ENCODE measurements at regions not wholly inside any gene's neighbourhood (a gene's known extent, or its start where the extent isn't known, plus 50 kb on each side); places are given as distances from the start of the nearest gene placed in this dataset.

GRCh38 chr18:77906103-77906892 lies 656.6 kb downstream of the GALR1 start:
- DNase-seq, result no peak
- intact Hi-C loops (cut with DNase I), result no loop called here

DNA sequence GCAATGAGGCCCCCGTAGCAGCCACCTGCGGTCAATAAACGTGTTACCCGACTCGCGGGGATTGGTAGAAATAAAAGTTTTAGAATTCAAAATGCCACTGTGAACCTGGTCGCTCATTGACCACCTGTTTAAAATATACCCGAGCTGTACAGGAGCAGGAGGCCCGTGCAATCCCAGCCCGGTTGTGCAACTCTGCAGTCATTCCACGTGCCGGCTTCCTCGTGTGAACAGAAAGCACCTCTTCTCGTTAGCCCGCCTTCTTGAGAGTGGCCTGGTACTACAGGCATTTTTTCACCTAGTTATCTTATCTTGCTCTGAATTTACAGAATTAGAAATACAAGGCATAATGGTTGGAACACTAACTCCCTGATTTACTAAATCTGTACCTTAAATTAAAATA lies 660.7 kb downstream of the GALR1 start:
- DNase-seq, result no peak
- intact Hi-C loops (cut with DNase I), result no loop called here

- intact Hi-C loops (cut with DNase I), result no loop called here
- no peak for DNase-seq
Observed at GRCh38 chr18:77911971-77912605, 662.4 kb downstream of the GALR1 start.

GRCh38 chr18:77918730-77919129 lies 669.1 kb downstream of the GALR1 start:
- intact Hi-C loops (cut with DNase I), result no loop called here
- DNase-seq, result no peak

- intact Hi-C loops (cut with DNase I), result no loop called here
Observed at GRCh38 chr18:77919923-77920322, 670.3 kb downstream of the GALR1 start.

DNA sequence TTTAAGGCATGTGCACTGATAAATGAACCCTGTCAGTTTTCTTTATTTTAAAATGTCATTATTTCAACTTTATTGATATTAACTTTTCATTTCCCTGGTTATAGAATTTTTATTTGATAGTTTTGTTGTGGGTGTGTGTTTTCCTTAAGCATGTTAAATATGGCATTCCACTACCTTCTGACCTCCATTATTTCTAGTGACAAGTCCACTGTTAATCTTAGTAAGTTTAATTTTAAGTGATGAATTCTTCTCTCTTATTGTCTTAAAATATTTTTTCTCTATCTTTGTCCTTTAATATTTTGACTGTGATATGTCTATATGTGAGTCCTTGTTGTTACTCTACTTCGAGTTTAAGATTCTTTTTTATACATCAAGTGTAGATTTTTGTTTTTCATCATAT lies 685.7 kb downstream of the GALR1 start:
- no peak for DNase-seq
- intact Hi-C loops (cut with DNase I), result no loop called here

More at GRCh38 chr18:77919923-77920322, 670.3 kb downstream of the GALR1 start:
- DNase-seq, result no peak

GRCh38 chr18:77940566-77940965 lies 690.9 kb downstream of the GALR1 start:
- DNase-seq, result no peak
- intact Hi-C loops (cut with DNase I), result no loop called here

DNA sequence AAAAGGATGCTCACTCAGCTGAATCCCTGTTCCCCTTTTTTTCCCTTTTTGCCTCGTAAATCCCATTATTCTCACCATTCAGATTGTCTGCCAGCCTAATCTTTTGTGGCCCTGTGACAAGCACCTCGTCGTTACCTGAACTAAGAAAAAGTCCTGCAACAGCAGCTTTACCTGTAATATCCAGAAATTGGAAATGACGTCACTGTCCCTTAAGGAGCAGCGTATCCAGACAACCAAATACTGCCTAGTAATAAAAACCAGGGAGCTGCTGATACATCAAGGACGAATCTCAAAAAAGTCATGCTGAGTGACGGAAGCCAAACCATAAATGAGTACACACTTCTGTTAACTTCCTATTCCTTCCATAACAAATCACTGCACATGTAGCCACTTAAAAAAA lies 694.9 kb downstream of the GALR1 start:
- DNase-seq, result no peak
- intact Hi-C loops (cut with DNase I), result no loop called here

DNA sequence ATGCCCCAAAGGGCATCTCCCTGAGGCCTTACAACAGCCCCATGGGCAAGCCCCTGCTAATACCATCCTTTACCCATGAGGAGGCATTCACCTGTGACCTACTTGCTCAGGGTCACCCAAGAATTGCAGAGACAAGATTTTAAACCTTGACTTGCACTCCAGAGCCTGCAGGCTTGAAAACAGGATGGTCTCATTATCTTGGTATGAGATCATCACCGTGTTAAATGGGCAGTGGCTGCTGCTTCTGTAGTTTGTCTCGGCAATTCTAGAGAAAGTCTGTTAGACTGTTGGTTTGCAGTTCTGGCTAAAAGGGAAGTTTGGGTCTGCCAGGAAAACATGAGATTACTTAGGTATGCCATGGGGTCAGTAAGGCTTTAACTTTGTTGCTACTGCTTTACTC lies 698.9 kb downstream of the GALR1 start:
- DNase-seq, result no peak

DNA sequence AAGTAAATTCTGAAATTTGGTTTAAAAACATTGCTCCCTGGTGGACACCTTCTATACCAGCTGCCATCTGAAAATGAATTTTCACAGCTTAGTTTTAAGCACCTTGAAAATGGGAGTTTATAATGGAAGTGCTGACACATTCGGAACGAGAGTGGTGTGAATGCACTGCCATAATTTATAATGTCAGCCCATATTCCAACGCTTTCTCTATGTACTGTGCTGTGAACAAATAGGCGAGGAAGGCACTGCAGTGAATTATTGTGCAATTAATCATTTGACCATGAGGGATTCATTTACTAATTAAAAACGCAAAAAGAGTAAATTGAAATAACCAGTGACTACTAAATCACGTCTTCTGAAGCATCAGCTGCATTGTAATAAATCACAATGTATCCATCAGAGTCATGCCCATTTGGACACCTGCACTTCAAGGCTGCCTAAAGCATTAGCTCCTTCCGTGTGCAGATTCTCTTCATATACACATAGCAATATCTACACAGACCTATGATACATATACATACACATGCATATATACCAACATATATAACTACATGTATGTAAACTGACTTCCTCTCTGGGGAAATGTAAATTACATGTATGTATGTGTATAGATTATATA lies 699.8 kb downstream of the GALR1 start:
- no peak for DNase-seq
- intact Hi-C loops (cut with DNase I), result no loop called here

More for the DNA sequence above, 698.9 kb downstream of the GALR1 start:
- intact Hi-C loops (cut with DNase I), result no loop called here

DNA sequence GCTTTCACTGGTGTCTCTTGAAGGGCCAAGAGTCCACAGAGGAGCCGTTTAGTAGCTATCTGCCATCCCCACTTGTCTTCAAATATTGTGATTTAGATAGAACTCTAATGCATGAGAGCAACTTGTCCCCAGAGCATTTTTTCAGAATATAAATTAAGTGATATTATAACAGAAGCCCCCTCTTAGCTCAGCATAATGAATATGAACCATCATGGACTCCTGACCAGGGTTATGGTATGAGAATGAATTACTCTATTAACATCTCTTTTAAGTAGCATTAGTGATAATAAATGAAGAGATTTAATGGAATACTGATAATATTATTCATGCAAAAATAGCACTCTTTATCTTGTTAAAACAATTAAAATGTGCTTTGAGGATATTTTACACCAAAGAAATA lies 709.6 kb downstream of the GALR1 start:
- intact Hi-C loops (cut with DNase I), result no loop called here
- no peak for DNase-seq

- DNase-seq, result no peak
- intact Hi-C loops (cut with DNase I), result no loop called here
Observed at GRCh38 chr18:77960791-77961410, 711.3 kb downstream of the GALR1 start.

DNA sequence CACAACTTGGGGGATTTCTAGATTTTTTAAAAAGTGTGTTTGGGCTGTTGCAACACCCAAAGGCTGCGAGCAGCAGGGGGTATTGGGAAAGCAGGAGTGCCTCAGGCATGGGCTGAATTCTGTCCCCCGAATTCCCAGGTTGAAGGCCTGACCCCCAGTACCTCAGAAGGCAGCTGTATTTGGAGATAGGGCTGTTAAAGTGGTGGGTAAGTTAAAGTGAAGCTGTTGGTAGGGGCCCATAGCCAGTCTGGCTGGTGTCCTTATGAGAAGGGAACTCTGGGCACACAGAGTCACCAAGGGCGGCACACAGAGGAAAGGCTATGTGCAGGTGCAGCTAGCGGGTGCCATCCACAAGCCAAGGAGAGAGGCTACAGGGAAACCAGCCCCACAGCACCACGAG lies 717.4 kb downstream of the GALR1 start:
- intact Hi-C loops (cut with DNase I), result no loop called here
- no peak for DNase-seq

DNA sequence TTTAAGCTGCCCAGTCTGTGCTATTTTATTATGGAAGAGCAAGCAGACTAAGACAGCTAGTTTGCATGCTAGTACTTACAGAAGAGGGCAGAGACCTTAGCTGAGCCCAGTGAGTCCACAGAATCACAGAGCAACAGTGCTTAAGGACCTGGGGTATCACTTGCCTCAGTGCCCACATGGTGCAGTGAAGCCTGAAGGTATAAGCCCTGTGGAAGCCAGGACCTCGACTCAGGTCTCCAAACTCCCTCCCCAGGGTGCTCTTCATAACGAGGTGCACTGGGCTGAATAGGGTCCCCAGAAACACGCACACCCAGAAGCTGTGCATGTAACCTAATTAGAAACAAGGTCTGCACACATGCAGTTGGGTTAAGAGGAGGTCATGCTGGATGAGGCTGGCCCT lies 718.1 kb downstream of the GALR1 start:
- DNase-seq, result no peak
- intact Hi-C loops (cut with DNase I), result no loop called here

- DNase-seq, result no peak
- intact Hi-C loops (cut with DNase I), result no loop called here
Observed at GRCh38 chr18:77969972-77970371, 720.3 kb downstream of the GALR1 start.

DNA sequence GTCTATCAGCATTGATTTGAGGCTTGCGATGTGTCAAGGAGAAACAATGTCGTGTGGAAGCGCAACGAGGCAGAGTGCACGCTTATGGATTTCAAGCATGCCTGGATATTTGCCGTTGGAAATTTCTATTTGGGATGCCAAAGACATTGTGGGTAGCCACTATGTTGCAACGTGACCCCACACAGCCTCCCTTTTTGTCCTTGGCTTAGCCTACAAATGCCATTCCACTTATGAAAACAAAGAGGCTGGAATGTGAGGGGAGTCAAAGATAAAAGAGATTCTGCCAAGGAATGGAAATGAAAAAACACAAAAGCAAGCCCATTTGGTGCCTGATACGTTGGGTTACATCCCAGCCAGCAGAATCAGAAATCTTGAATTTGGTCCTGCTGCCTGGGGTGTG lies 721.2 kb downstream of the GALR1 start:
- intact Hi-C loops (cut with DNase I), result no loop called here
- no peak for DNase-seq

DNA sequence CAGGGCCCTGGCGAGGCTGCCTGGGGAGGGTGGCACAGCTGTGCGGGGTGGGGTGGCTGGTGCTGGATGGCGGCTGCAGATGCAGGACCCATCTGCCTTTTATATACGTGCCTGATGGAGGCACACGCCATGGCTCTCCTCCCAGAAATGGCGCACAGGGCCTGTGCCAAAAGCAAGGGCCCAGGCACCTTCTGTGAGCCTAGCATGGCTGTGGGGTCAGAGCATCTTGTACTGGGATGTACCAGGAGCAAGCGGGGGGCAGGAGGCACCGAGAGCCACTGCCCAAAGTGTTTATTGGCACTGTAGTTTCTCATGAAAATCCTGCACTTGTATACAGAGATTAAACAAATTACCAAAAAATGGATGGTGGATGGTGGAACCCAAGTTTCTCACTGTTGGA lies 724.1 kb downstream of the GALR1 start:
- no peak for DNase-seq
- intact Hi-C loops (cut with DNase I), result no loop called here

GRCh38 chr18:77974329-77974728 lies 724.7 kb downstream of the GALR1 start:
- intact Hi-C loops (cut with DNase I), result no loop called here

GRCh38 chr18:77977331-77977730 lies 727.7 kb downstream of the GALR1 start:
- no peak for DNase-seq
- intact Hi-C loops (cut with DNase I), result no loop called here

More at GRCh38 chr18:77974329-77974728, 724.7 kb downstream of the GALR1 start:
- no peak for DNase-seq

GRCh38 chr18:77980275-77980674 lies 730.6 kb downstream of the GALR1 start:
- intact Hi-C loops (cut with DNase I), result no loop called here
- no peak for DNase-seq

Data from head of caudate nucleus (tissue), 42 donors.